Umbilical cord (tissue), 1 donor: ENCODE measurements at regions not wholly inside any gene's neighbourhood (a gene's known extent, or its start where the extent isn't known, plus 50 kb on each side); places are given as distances from the start of the nearest gene placed in this dataset.
"Not testable (repeated sequence)": the region's sequence is repeated elsewhere in the genome, so short reads cannot be mapped to it uniquely, and the experiment has no call there.

Experiments used
- DNase-seq: peaks from one replicate; pipeline ENCODE4 v3.0.0-alpha.2; 2015; ENCODE audit warnings: low spot score

DNA sequence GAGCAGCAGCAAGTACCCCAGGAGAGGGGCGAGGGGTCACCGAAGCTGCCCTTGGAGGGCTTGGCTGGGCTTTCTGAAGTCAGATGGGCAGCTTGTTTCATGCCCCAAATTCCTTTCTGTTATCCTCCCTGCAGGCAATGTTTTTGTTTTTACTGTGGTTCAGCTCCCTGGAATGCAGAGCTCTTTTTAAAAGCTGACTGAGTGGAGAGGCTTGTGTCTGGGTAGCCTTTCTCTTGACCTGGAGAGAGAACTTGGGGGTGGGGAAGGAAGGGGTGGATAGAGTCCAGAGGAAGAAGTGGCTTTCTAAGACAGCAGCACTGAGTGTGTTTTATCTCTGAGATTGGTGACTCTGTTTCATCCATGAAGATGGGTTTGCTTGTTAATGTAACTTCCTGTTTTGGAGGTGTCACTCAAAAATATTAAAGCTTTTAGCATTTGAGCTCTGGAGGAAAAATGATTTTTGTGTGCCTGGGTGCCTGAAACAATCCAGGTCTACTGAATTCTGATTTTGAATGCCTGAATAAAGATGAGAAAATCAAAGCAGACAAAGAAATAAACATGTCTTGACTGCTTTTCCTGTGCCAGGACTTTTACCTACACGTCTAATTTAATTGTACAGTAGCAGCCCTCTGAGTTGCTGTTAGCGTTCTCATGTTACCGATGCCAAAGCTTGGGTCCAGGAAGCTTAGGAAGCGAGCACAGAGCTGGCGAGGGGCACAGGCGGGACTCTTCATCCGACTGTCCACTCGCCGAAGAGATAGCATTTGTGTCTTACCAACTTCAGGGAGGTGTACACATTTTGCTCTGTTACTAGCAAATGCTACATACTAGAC, 78.2 kb upstream of the EEF1E1 start:
- peak; percentile 79 for DNase-seq

DNA sequence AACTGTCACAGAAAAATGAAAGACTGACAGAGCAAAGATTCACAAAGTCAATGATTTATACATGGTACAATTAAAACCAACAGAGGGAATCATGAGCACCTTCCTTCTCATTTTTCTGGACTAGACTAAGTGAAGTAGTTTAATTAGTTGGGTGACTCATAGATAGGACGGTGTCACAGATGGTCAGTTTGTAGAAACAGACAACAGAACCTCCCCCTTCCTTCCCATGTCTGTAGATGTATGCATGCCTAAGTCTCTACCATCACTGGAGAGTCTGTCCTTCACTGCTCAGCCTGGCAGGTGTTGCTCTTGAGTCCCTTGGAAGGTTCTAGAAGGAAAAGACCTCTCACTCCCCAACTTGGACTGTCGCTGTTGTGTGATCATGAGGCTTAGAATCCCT, 75.4 kb upstream of the EEF1E1 start:
- no peak for DNase-seq

DNA sequence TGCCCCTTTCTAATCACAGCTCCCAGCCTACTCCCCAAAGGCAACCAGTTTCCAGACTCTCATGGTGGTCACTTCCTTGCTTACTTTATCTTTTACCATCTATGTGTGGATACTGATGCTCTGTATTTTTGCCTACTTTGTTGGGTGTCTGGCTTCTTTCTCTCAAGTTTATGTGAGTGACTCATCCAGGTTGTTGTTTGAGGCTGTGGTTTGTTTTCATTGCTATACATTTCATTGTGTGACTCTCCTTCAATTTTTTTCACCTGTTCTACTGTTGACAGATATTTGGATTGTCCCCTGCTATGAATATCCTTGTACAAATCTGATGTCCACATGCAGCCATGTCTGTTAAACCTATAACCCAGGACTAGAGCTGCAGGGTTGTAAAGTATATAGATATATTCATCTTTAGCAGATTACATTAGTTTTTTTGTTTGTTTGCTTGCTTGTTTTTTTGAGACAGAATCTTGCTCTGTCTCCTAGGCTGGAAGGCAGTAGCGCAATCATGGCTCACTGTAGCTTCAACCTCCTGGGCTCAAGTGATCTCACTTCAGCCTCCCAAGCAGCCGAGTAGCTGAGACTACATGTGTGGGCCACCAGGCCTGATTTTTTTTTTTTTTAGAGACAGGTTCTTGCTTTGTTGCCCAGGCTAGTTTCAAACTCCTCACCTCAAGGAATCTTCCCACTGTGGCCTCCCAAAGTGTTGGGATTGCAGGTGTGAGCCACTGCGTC, 72.9 kb upstream of the EEF1E1 start:
- no peak for DNase-seq

DNA sequence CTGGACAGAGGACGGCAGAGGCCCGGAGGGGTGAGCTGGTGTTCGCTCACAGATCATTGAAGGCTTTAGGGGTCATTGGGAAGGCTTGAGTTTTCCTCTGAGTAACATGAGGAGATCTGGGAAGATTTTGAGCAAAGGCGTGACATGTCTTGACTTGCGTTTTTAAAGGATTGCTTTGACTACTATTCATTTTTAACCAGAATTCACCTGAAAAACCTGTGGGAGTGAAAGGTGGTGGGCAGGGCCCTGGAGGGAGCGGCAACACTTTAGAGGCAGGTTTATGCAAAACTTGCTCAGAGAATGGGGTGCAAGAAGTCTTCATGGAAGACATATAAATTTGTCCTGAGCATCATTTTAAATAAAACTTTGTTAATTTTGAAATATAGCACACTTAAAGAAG, 72.2 kb upstream of the EEF1E1 start:
- no peak for DNase-seq

DNA sequence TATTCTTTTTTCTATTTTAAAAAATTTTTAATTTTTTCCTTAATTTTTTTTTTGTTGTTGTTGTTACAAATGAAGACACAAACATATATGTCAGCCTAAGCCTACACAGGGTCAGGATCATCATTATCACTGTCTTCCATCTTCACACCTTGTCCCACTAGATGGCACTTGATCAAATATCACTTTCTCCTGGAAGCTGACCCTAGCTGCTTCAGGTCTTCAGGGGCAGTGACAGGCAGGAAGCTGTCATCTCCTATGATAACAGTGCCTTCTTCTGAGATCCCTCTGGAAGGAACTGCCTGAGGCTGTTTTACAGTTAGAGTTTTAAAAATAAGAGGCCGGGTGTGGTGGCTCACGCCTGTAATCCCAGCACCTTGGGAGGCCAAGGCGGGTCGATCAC, 70.2 kb upstream of the EEF1E1 start:
- no peak for DNase-seq

DNA sequence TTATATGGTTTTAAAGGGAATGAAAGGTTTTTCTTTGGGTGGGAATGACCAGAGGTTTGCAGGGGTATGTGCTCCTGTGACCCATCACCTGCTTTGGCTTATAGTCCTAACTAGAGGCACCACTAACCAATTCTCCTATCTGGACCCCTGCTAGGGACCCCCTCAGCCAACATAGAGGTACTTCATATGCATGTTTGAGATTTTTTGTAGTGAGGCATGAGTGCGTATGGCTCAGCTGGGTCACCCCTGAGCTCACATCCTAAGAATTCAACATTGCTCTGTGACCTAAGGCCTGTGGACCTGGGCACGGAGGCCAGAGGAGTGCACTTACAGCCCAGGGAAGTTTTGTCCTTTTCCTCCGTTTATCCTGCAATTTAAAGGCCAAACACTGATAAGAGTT, 68.4 kb upstream of the EEF1E1 start:
- DNase-seq: no peak

DNA sequence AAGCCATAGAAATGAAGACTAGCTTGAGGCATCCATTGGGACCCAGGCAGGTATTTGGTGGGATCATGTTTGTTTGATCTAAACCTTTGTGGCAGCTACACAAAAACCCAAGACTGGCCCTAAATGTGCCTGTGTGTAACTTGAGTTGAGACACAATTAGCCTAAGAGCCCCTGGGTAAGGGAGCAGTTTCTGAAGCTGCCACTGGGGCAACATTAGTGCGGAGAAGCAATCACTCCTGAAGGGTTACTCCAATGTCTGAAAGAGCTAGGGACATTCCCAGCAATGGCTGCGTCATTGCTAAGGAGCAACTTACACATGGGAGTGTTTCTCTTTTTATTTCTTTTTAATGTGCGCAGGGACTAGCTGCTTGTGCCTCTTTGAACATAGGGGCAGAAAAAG, 67.9 kb upstream of the EEF1E1 start:
- DNase-seq: no peak

DNA sequence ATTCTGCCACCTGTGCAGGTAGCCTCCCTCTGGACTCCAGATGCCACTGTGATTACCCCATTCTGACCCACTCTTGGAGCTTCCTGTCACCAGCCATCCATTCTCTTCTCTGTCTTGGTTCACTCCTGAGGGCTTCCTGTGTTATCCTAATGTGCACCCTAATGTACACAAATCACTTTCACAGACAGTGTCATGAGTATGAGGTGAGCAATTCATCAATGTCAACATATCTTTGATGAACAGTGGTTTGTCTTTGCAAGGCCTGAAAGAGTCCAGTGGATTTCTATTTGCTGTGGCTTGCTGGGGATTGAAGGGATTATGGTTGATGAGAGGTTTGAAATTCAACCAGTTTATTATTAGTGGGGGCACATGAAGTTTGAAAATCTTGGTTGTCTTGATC, 63.8 kb upstream of the EEF1E1 start:
- DNase-seq: no peak

DNA sequence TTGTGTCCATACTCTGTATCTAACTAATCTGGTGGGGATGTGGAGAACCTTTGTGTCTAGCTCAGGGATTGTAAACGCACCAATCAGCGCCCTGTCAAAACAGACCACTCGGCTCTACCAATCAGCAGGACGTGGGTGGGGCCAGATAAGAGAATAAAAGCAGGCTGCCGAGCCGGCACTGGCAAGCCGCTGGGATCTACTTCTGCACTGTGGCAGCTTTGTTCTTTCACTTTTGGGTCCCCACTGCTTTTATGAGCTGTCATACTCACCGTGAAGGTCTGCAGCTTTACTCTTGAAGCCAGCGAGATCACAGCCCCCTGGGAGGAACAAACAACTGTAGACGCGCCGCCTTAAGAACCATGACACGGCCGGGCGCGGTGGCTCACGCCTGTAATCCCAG, 62.7 kb upstream of the EEF1E1 start:
- not testable (repeated sequence) for DNase-seq

DNA sequence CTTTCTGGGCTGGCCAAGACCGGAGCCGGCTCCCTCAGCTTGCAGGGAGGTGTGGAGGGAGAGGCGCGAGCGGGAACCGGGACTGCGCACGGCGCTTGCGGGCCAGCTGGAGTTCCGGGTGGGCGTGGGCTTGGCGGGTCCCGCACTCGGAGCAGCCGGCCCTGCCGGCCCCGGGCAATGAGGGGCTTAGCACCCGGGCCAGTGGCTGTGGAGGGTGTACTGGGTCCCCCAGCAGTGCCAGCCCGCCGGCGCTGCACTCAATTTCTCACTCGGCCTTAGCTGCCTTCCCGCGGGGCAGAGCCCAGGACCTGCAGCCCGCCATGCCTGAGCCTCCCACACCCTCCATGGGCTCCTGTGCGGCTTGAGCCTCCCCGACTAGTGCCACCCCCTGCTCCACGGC, 61.9 kb upstream of the EEF1E1 start:
- DNase-seq: not testable (repeated sequence)

DNA sequence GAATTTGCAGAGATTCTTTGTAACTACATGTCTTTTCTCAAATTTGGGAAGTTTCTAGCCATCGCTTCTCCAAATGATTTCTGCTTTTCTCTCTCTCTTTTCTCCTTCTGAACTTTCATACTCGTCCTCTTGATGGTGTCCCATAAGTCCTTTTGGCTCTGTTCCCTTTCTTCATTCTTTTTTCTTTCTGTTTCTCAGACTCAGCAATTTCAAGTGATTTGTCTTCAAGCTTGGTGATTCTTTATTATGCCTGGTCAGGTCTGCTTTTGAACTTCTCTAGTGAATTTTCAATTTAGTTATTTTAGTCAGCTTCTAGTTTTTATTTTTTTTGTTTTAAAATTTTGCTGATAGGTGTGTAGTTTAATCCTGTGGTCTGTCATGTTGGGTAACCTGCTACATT, 57.6 kb upstream of the EEF1E1 start:
- DNase-seq: no peak

DNA sequence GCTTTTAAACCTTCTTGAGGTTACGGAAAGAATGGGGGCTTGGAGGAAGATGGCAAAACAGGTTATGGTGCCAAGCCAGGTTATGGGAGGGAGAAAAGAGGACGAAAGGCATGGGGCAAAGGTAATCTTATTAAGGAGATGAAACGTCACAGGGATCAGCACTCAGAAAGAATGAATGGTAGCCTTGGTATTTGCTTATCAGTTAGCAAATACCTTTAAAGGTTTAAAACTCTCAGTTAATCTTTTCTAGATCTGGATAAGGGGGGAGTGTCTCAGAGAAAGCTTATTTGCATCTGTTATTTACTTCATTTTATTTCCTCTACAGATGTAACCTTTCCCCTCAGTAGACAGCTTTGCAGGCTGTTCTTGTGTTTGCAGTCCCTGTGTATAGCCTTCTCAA, 55.5 kb upstream of the EEF1E1 start:
- no peak for DNase-seq

DNA sequence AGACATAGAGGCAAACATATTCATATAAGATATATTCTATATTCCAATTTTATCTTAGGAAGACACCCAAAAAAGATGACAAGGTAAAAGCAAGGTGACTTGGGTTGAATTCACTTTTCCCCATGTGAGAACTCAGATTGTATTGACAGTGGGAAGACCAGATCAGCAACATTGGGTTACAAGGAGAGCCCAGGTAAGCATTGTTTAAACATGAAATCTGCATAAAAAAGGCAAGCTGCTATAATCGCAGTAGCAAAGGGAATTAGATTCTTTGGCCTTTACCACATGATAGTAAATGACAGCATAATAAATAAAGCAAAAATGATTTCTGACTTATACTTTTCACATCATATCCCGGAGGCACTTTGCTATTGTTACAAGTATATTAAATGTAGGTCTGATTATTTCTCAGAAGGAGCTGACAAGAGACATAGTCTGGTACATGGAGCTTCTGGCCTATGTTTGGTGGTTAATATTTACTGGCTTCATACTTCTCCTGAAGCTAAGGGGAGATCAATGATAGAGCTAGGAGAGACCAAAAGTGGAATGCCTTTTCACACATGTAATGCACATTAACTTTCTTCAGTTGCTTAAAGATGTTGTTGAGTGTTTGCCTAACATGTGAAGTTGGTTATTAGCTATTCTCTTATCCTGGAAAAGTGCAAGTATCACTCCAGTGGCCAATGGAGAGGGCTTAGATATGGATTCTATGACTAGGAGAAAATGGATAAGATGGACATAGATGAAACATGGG, 53.1 kb upstream of the EEF1E1 start:
- DNase-seq: no peak
